Osteocyte (in vitro differentiated cells): ENCODE measurements at regions not wholly inside any gene's neighbourhood (a gene's known extent, or its start where the extent isn't known, plus 50 kb on each side); places are given as distances from the start of the nearest gene placed in this dataset.

Source experiments
- DNase-seq: peaks from one replicate; pipeline ENCODE4 v3.0.0; 2021; ENCODE audit warnings: mixed read lengths; ENCODE audit not compliant: unreplicated experiment; ENCODE audit errors: extremely low spot score
- H3K27ac Mint-ChIP-seq: one replicate; pipeline ENCODE4 v1.8.0; 2021; ENCODE audit warnings: mild to moderate bottlenecking, mixed read lengths; ENCODE audit not compliant: unreplicated experiment
- H3K27me3 Mint-ChIP-seq: one replicate; pipeline ENCODE4 v1.8.0; 2021; ENCODE audit warnings: mixed read lengths; ENCODE audit not compliant: unreplicated experiment
- H3K36me3 Mint-ChIP-seq: one replicate; pipeline ENCODE4 v1.8.0; 2021; ENCODE audit warnings: mixed read lengths; ENCODE audit not compliant: unreplicated experiment
- H3K4me1 Mint-ChIP-seq: one replicate; pipeline ENCODE4 v1.8.0; 2021; ENCODE audit warnings: mixed read lengths; ENCODE audit not compliant: unreplicated experiment
- H3K4me3 Mint-ChIP-seq: one replicate; pipeline ENCODE4 v1.8.0; 2021; ENCODE audit warnings: mild to moderate bottlenecking, moderate library complexity, mixed read lengths; ENCODE audit not compliant: unreplicated experiment
- H3K9me3 Mint-ChIP-seq: one replicate; pipeline ENCODE4 v1.8.0; 2021; ENCODE audit warnings: mixed read lengths; ENCODE audit not compliant: unreplicated experiment
- TF ChIP-seq, protein P1 (sequence below): fragments of 200-600 bp; sonication (generic); IDR thresholded peaks from 2 replicates; pipeline ENCODE4 v1.5.0; 2021; ENCODE audit warnings: antibody characterized with exemption, mild to moderate bottlenecking, moderate library complexity

DNA sequence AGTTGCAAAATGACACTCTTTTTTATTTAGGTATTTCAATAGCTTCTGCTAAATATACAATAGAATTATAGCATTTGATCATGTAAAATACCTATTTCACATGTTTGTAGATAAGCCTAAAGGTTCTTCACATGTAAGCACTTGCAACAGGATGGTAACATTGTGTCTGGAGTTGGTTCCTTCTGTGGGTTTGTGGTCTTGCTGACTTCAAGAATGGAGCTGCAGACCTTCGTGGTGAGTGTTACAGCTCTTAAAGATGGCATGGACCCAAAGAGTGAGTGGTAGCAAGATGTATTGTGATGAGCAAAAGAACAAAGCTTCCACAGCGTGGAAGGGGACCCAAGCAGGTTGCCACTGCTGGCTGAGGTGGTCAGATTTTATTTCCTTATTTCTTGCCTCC, 246.4 kb upstream of the PDGFD start:
- Mint-ChIP-seq H3K4me1 (no peaks in the 10 kb centered on the region), H3K27me3 (peaks cover 3% of the 10 kb centered on the region), H3K36me3 (no peaks in the 10 kb centered on the region), H3K9me3 (no peaks in the 10 kb centered on the region), H3K27ac (no peak overlapping the region), H3K4me3 (no peak overlapping the region)
- DNase-seq, result no peak
- TF ChIP-seq, protein P1, sequence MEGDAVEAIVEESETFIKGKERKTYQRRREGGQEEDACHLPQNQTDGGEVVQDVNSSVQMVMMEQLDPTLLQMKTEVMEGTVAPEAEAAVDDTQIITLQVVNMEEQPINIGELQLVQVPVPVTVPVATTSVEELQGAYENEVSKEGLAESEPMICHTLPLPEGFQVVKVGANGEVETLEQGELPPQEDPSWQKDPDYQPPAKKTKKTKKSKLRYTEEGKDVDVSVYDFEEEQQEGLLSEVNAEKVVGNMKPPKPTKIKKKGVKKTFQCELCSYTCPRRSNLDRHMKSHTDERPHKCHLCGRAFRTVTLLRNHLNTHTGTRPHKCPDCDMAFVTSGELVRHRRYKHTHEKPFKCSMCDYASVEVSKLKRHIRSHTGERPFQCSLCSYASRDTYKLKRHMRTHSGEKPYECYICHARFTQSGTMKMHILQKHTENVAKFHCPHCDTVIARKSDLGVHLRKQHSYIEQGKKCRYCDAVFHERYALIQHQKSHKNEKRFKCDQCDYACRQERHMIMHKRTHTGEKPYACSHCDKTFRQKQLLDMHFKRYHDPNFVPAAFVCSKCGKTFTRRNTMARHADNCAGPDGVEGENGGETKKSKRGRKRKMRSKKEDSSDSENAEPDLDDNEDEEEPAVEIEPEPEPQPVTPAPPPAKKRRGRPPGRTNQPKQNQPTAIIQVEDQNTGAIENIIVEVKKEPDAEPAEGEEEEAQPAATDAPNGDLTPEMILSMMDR, result no peak

DNA sequence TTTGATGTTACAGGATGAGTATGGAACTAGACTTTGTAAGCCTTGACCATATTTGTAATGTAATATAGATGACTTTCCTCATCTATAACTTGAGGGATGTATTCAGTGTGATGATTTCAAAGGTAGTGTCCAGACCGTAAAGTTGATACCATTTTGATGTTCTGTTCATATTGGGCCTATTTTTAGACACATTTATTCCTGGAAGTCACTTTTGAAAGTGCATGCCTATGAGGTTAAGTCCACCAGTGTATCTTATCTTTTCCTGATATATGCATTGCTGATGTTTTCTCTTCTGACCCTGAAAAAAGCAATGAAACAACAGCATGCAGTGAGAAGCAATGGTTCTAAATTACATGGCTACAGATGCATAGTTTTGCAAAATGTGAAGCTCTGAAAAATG, 244.7 kb upstream of the PDGFD start:
- no peak overlapping the region for H3K27ac Mint-ChIP-seq
- TF ChIP-seq, protein P1, result no peak
- DNase-seq, result no peak
- no peak overlapping the region for H3K4me3 Mint-ChIP-seq
- H3K4me1 Mint-ChIP-seq, result no peaks in the 10 kb centered on the region
- no peaks in the 10 kb centered on the region for H3K27me3 Mint-ChIP-seq
- H3K9me3 Mint-ChIP-seq, result no peaks in the 10 kb centered on the region
- H3K36me3 Mint-ChIP-seq, result no peaks in the 10 kb centered on the region

DNA sequence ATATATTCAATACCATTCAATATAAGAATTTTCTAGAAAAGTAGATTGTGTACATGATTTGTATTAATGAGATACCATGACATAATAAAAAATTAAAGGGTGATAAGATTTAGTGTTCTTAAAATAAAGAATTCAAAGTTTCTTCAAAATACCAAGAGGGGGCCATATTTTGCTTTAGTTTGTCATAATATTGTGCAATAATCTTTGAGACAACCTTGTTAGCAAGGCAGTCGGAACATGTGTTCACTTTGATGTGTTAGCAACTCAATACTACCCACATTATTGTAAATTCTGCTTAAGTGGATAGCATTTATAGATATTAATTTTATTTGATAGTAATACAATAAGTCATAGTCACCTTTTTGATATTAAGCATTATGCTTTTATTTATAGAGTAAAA, 241.3 kb upstream of the PDGFD start:
- Mint-ChIP-seq H3K9me3 (no peaks in the 10 kb centered on the region), H3K4me3 (no peak overlapping the region), H3K27me3 (no peaks in the 10 kb centered on the region), H3K4me1 (no peaks in the 10 kb centered on the region), H3K27ac (no peak overlapping the region), H3K36me3 (no peaks in the 10 kb centered on the region)
- DNase-seq, result no peak
- TF ChIP-seq, protein P1, result no peak

DNA sequence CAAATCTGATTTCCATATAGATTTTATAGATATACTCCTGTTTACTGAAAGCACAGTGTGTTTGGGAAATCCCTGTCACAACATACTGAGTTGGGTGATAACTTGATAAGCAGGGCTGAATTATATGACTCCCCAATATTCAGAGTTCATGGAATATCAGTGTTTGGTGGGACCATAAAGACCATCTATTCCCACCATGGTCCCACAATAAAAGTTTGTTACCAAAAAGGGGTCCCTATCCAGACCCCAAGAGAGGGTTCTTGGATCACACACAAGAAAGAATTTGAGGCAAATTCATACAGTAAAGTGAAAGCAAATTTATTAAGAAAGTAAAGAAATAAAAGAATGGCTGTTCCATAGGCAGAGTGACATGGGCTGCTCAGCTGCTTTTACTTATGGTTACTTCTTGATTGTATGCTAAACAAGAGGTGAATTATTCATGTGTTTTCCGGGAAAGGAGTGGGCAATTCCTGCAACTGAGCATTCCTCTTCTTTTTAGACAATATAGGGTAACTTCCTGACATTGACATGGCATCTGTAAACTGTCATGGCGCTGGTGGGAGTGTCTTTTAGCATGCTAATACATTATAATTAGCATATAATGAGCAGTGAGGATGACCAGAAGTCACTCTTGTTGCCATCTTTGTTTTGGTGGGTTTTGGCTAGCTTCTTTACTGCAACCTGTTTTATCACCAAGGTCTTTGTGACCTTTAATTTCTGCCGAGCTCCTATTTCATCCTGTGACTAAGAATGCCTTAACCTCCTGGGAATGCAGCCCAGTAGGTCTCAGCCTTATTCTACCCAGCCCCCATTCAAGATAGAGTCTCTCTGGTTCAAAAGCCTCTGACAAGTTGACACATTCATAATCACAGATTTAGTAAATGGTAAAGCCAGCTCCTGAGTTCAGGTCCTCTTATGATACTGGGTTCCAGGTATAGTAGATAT, 240.6 kb upstream of the PDGFD start:
- H3K27me3 Mint-ChIP-seq, result no peaks in the 10 kb centered on the region
- H3K9me3 Mint-ChIP-seq, result no peaks in the 10 kb centered on the region

More for the DNA sequence above, 240.6 kb upstream of the PDGFD start:
- DNase-seq, result no peak
- H3K4me1 Mint-ChIP-seq, result no peaks in the 10 kb centered on the region
- no peak overlapping the region for H3K4me3 Mint-ChIP-seq
- no peaks in the 10 kb centered on the region for H3K36me3 Mint-ChIP-seq
- TF ChIP-seq, protein P1, result no peak
- H3K27ac Mint-ChIP-seq, result no peak overlapping the region
